ENCODE measurements at regions not wholly inside any gene's neighbourhood (a gene's known extent, or its start where the extent isn't known, plus 50 kb on each side); places are given as distances from the start of the nearest gene placed in this dataset.

DNA sequence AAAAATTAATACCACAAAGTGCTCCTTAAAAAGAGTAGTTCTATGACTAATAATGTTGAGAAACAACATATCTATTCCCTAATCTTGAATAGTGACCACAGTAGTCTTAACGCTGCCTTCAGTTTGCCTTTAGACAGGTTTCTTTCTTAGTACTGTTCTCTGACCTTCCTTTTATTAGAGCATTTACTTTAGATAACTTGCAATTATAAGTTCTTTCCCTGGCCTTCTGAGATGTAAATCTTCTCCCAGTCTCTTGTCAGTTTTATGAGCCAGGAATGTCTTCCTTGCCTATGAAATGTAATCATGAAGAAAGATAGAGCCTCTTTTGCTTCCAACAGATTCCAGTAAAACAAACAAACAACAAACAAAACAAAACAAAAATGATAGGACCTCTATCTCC, 1119.8 kb upstream of the LRRTM3 start:
- H3F3A ChIP-seq (ENCODE audit: insufficient read depth, low read length), result no peaks in the 10 kb centered on the region
- H2AFZ ChIP-seq (ENCODE audit: low read length), result no peak overlapping the region
- H3K9ac ChIP-seq (ENCODE audit: low read length), result no peak overlapping the region
- no peak for DNase-seq
- no peaks in the 10 kb centered on the region for H3K4me1 ChIP-seq (ENCODE audit: low read length)
- H3K79me2 ChIP-seq (ENCODE audit: low read length), result no peaks in the 10 kb centered on the region
- no peaks in the 10 kb centered on the region for H3K9me2 ChIP-seq (replicated peaks; ENCODE audit: insufficient read depth, low read length)
- H3K9me3 ChIP-seq (replicated peaks; ENCODE audit: insufficient read depth, low read length), result no peaks in the 10 kb centered on the region
- H3K4me3 ChIP-seq (ENCODE audit: low read length), result no peak overlapping the region
- no peaks in the 10 kb centered on the region for H4K20me1 ChIP-seq (ENCODE audit: insufficient read depth, low read length)
- H3K4me2 ChIP-seq (ENCODE audit: low read depth, low read length), result no peak overlapping the region
- no peaks in the 10 kb centered on the region for H3K27me3 ChIP-seq (replicated peaks; ENCODE audit: insufficient read depth, low read length)
- no peaks in the 10 kb centered on the region for H3K36me3 ChIP-seq (replicated peaks; ENCODE audit: insufficient read depth, low read length)
- no peak overlapping the region for H3K27ac ChIP-seq (ENCODE audit: low read length)
- TF ChIP-seq, protein P1, sequence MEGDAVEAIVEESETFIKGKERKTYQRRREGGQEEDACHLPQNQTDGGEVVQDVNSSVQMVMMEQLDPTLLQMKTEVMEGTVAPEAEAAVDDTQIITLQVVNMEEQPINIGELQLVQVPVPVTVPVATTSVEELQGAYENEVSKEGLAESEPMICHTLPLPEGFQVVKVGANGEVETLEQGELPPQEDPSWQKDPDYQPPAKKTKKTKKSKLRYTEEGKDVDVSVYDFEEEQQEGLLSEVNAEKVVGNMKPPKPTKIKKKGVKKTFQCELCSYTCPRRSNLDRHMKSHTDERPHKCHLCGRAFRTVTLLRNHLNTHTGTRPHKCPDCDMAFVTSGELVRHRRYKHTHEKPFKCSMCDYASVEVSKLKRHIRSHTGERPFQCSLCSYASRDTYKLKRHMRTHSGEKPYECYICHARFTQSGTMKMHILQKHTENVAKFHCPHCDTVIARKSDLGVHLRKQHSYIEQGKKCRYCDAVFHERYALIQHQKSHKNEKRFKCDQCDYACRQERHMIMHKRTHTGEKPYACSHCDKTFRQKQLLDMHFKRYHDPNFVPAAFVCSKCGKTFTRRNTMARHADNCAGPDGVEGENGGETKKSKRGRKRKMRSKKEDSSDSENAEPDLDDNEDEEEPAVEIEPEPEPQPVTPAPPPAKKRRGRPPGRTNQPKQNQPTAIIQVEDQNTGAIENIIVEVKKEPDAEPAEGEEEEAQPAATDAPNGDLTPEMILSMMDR (IDR thresholded peaks at IDR 0.05; ENCODE audit: low read length), result no peak
- TF ChIP-seq EZH2phosphoT487 (IDR thresholded peaks at IDR 0.05; ENCODE audit: low read length) (no peak), EZH2 (optimal IDR thresholded peaks at IDR 0.05; ENCODE audit: low read depth, low read length) (no peak)

DNA sequence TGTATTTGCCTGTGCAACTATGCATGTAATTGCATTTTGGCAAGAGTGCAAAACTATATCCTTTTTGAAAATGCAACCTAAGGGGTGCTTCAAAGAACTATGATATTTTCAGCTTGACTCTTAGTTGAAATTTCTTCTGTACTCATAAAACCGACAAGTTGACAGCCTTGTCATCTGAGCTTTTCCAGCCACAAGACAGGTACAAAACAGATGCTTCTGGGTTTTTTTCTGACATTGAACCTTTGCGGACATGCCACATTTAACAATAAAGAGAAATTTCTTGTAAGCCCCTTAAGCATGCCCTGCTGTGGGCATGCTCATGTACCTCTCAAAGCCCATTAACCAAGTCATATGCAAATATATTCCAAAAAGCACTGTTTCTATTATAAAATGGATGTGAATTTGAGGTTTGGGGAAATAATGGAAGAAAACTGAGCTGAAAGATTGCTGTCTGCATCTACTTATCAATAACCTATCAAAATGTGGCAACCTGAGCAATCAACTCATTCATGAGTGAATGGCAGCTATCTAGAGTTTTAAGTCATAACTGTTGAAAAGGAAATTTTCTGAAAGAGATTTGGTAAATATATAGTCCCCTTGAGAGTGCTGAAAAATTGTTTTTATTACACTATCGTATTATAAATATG, 1117.0 kb upstream of the LRRTM3 start:
- Histone ChIP-seq H3K4me2 (ENCODE audit: low read depth, low read length) (no peak overlapping the region), H3K79me2 (ENCODE audit: low read length) (no peaks in the 10 kb centered on the region), H3K9ac (ENCODE audit: low read length) (no peak overlapping the region), H3K4me1 (ENCODE audit: low read length) (no peaks in the 10 kb centered on the region), H3K4me3 (ENCODE audit: low read length) (no peak overlapping the region), H3K36me3 (replicated peaks; ENCODE audit: insufficient read depth, low read length) (no peaks in the 10 kb centered on the region), H3K27ac (ENCODE audit: low read length) (no peak overlapping the region), H3K9me2 (replicated peaks; ENCODE audit: insufficient read depth, low read length) (no peaks in the 10 kb centered on the region), H4K20me1 (ENCODE audit: insufficient read depth, low read length) (no peaks in the 10 kb centered on the region), H3K9me3 (replicated peaks; ENCODE audit: insufficient read depth, low read length) (no peaks in the 10 kb centered on the region), H3F3A (ENCODE audit: insufficient read depth, low read length) (no peaks in the 10 kb centered on the region), H2AFZ (ENCODE audit: low read length) (no peak overlapping the region), H3K27me3 (replicated peaks; ENCODE audit: insufficient read depth, low read length) (no peaks in the 10 kb centered on the region)
- no peak for TF ChIP-seq EZH2phosphoT487 (IDR thresholded peaks at IDR 0.05; ENCODE audit: low read length)
- no peak for TF ChIP-seq EZH2 (optimal IDR thresholded peaks at IDR 0.05; ENCODE audit: low read depth, low read length)
- TF ChIP-seq, protein P1 (IDR thresholded peaks at IDR 0.05; ENCODE audit: low read length), result no peak
- DNase-seq, result no peak

DNA sequence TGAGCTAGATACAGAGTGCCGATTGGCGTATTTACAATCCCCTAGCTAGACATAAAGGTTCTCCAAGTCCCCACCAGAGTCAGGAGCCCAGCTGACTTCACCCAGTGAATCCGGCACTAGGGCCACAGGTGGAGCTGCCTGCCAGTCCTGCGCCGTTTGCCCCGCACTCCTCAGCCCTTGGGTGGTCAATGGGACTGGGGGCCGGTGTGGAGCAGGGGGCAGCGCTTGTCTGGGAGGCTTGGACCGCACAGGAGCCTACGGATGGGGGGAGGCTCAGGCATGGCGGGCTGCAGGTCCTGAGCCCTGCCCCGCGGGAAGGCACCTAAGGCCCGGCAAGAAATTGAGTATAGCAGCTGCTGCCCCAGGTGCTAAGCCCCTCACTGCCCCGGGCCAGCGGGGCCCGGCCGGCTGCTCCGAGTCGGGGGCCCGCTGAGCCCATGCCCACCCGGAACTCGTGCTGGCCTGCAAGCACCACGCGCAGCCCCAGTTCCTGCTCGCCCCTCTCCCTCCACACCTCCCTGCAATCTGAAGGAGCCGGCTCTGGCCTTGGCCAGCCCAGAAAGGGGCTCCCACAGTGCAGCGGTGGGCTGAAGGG, 1113.8 kb upstream of the LRRTM3 start:
- no peaks in the 10 kb centered on the region for H3K9me2 ChIP-seq (replicated peaks; ENCODE audit: insufficient read depth, low read length)
- H3K27ac ChIP-seq (ENCODE audit: low read length), result no peak overlapping the region
- no peaks in the 10 kb centered on the region for H4K20me1 ChIP-seq (ENCODE audit: insufficient read depth, low read length)
- no peaks in the 10 kb centered on the region for H3F3A ChIP-seq (ENCODE audit: insufficient read depth, low read length)
- no peaks in the 10 kb centered on the region for H3K27me3 ChIP-seq (replicated peaks; ENCODE audit: insufficient read depth, low read length)
- H3K4me3 ChIP-seq (ENCODE audit: low read length), result no peak overlapping the region
- no peaks in the 10 kb centered on the region for H3K79me2 ChIP-seq (ENCODE audit: low read length)
- H3K4me2 ChIP-seq (ENCODE audit: low read depth, low read length), result no peak overlapping the region
- no peak overlapping the region for H3K9ac ChIP-seq (ENCODE audit: low read length)
- no peak for DNase-seq
- H3K36me3 ChIP-seq (replicated peaks; ENCODE audit: insufficient read depth, low read length), result no peaks in the 10 kb centered on the region
- no peaks in the 10 kb centered on the region for H3K9me3 ChIP-seq (replicated peaks; ENCODE audit: insufficient read depth, low read length)
- no peak overlapping the region for H2AFZ ChIP-seq (ENCODE audit: low read length)
- no peak for TF ChIP-seq EZH2 (optimal IDR thresholded peaks at IDR 0.05; ENCODE audit: low read depth, low read length)
- TF ChIP-seq, protein P1 (IDR thresholded peaks at IDR 0.05; ENCODE audit: low read length), result no peak
- H3K4me1 ChIP-seq (ENCODE audit: low read length), result no peaks in the 10 kb centered on the region

All from MM.1S (cell line).